Stimulated activated CD4-positive, alpha-beta T cell treated with anti-CD3 and anti-CD28 coated beads, TNF-alpha, amount 100 ng/mL, for 4 hours (primary cell): ENCODE measurements at regions not wholly inside any gene's neighbourhood (a gene's known extent, or its start where the extent isn't known, plus 50 kb on each side); places are given as distances from the start of the nearest gene placed in this dataset.

Experiments used
- DNase-seq, 3 experiments: peaks; one replicate each; pipeline ENCODE4 v3.0.0-alpha.2; 2020; ENCODE audit warnings: low read depth in 3 of 3

DNA sequence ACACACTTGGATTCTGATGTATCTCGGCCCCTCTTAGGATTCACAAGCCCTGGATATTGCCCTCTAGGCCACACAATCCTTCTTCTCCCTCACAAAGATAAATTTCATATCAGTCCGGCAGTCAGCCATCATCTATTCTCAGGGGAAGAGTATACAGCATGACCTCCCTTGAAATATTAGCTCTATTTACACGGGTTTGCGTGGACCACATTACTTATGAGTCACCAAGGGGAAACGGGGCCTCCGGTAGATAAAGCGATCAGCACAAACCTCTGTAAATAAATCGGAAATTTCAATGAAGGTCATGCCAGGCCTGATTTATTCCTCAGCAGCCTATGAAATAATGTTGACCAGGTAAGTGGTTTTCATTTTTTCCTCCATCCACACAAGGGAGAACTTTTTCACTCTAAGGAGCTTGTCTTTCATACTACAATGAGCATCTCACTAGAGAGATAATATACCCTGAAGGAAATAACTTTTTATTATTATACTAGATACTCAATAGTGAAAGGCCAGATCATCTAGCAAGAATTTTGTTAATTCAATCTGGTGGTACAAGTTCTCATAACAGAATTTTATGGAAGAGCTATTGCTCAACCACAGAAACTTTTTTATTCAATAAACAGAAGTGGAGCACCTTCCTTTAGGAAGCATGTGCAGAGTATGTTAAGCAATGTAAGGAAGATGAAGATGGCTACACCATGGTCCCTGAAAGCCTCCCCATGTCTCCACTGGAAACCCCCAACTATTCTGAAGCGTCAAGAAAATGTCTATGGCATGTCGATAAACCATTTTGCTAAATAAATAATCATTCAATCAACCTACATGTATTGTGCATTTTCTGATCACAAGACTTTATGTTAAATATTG, 125.2 kb upstream of the PIK3C3 start:
- DNase-seq = no peak

DNA sequence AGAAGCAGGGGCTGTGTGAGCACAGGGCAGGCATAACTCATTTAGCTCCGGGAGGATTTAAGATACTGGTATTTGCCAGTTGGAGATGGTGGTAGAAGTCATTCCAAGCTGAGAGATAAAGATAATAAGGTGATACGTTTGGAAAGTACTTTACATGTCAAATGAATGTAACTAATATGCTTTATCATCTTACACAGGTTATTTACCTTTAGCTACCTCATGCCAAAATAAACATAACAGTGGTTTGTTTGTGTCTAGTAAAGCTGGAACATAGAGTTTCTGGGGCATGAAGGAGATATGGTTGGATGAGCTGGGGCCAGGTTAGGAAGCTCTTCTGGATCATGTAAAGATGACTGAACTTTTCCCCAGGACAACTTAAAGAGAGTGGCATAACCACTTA, 126.9 kb upstream of the PIK3C3 start:
- no peak for DNase-seq

DNA sequence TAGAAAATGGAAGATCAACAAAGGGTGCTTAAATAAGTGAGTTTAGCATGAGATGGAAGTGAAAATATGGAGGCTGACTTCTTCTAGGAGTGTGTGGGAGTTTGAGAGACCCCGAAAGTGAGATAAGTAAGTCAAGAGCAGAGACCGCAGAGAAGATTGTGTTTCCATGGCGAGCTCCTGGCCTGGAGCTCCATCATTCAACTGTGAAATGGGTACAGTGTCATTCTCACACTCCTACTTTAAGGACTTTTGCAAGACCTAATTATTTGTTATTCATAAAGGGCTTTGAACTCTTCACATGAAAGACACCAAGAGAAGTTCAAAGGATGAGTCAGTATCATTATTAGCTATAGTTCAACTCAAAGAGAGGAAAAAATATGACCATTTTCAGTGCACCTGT, 134.2 kb upstream of the PIK3C3 start:
- DNase-seq = no peak

DNA sequence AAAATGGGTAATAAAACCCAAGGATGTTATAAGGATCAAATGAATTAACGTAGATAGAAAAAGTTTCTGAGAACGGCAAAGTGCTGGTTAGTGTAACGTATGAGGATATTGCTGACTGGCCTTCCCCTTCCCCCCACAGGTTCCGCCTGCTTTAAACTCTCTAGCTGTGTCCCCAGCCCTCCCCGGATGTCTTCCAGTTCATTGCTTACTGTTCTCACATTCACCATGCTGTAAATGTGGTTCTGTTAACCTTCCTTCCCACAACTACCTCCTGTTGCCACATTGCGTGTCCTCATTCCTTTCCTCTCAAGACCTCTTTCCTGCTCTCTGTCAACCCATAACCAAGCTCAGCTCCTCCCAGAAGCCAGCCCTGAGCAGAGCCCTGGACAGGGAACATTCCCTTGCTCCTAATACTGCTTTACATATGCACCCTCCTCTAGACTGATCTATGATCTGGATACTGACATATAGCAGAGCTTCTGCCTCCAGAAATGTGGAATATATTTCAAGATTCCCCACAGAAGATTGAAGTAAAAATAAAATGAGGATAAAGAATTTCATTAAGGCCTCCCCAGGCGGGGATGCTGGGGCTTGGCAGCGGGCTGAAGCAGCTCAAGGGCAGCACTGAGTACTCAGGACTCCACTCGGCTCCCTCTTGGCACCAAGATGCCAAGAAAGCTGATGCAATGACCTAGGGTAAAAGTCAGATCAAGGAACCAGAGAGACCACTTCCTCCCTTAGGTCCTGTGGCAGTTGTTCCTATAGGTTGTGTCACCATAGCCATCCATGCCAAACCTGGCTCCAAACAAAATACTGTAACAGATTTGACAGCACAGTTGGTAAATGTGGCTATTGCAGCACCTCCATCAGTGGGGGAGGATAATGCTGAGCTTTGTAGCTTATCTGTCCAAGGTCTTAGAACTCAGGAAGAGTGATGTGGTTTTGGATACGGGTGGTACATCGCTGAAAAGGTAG, 136.4 kb upstream of the PIK3C3 start:
- no peak for DNase-seq

DNA sequence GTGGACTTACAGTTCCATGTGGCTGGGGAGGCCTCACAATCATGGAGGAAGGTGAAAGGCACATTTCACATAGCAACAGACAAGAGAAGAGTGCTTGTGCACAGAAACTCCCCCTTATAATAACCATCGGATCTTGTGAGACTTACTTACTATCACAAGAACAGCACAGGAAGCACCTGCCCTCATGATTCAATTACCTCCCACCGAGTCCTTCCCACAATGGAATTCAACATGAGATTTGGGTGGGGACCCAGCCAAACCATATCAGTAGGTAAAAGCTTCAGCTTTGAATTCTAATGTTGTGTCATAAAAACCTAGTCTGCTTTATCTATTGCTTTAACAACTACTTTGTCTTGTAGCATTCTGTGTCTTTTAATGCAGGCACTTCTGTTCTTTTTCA, 140.4 kb upstream of the PIK3C3 start:
- DNase-seq = no peak

DNA sequence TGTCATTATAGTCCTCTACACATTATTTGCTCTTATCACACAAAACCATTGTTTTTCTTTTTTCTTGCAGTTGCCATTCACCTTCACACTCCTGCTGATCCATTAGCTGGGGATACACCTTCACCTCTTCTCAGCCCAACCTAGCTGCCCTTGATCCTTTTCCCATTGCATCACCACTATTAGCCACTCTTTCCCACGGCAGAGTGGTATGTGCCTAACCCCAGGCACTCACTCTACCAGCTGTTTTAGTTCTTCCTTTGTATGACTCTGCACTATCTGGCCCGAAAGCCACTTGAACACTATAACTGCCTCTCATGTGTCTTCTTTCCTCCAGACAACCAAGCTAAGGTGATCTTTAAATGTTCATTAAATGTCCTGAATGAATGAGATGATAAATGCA, 145.4 kb upstream of the PIK3C3 start:
- DNase-seq = no peak

DNA sequence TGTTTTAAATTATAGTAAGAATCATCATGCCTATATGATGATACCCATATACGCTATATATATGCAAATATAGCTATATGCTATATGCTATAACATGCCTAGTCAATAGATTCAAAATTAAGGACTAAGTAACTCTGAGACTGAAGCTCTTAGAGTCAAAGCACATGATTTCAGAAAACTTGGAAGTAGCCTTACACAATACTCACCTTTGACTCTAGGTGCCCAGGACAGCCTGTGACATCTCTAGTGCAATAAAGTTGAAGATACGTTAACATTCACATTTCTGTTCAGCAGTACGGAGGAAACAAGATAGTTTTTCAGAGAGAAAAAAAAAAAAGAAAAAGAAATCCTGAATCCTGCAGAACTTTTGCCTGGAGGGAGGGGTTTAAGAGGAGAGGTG, 149.7 kb upstream of the PIK3C3 start:
- DNase-seq = no peak

DNA sequence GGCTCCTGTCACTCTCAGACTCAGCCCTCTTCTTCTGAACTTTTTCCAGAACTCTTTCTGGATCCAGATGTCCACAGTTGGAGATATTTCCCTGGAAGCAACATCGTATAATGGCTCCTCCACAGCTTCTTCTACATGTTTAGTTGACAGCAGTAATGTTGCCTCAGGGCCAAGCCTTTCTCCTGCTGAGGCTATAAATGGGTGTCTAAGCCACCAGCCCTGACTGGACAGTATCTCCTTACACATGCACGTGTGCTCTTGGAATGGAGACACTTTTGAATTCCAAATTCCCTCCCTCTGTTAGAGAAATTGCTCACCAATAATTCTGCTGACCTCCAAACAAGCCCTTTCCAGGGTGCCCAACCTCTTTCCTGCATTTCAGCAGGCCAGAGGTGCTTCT, 156.2 kb upstream of the PIK3C3 start:
- no peak for DNase-seq

DNA sequence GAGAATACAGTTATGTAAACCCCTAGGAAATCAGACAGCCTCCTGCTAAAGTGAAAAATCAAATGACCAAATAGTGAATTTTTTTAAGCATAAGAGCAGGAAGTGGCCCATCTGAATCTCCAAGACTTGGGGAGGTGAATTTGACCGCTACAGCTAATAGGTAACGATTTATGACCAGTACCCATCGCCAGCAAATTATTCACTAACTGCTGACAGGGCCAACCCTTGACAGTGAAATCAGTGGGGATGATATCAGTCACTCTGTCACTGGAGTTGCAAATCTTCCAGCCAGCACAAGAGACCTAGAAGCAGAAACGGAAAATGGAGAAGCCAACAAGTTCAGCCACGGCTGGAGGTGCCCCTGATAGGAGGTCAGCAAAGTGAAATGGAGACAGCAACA, 164.3 kb upstream of the PIK3C3 start:
- DNase-seq = no peak

DNA sequence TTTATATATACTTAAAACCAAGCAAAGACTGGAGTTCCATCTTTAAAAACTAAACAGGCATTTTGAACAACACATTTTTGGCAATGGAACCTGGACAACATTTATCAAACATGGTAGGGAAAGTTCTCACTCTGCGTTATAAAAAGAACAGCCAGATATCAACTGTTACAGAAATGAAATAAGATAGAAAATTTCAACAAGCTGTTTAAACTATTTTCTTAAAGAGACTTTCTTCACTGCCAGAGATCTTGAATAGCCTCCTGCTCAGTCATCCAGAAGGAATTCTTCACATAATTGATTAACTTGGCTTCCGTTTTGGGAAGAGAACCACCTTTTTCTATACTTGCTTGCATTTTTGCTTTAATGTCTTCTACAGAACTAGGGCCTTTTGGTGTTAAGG, 166.0 kb upstream of the PIK3C3 start:
- DNase-seq = no peak

DNA sequence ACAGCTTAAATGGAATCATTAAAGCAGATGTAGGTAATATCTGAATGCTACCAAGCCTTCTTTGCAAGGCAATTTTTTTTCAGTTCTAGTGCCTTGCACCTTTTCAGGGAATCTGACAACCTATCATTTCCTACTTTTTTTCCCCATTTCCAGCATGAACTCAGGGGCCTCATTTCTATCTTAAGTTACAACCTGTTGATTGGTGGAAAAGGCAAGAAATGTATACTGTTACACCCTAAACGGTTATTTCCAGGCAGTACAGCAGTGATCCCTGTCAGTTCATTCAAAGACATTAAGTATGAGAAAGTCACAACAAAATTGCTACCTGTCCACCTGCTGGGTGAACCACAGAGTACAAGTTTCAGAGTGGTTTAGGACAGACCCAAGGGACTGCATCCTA, 171.2 kb upstream of the PIK3C3 start:
- DNase-seq = no peak

DNA sequence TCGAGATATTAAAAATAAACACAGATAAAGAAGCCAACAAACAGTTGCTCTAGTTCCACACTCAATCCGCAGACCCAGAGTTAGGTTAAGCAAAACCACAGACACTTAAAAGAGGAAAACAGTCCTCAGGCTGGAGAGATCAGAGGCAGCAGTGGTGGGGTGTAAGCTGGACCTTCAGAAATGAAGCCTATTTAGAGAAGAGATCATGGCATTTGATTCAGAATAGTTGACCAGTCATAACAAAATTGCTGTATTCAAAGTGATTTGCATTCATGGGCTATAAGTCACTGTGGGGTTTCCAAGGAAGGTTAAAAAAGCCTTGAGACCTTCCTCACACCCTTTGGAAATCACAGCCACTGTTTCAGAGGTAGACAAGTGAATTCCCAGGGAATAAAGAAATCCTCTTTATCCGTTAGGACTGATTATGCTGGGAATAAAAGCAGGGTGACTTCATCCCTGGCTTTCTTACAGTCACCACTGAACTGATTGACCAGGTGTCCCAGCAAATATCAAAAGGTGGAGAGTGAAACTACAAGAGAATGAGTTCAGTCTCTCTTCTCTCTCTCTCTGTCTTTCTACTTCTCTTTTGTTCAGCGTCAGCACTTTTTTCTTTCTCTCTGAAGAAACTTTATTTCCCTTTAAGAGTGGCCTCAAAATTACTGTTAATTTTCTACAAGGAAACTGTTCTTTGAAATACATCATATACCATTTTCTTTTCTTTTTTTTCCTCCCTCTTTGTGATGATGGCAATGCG, 171.8 kb upstream of the PIK3C3 start:
- no peak for DNase-seq

DNA sequence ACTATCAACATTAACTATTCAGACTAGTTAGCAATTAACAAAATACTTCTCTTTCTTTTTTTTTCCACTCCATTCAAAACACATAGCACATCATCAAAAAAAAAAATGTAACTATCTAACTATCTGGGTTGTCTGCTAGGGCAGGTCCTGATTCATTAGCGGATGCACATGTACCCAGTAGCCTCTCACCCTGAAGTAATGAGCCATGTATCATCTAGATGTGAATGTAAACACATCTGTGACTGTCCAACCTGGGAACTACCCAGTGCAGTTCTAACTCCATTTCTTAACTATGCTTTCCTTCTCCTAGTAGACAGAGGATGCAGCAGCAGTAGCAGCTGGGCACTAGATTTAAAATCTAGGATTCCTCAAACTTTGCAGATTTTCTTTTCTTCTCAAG, 183.1 kb upstream of the PIK3C3 start:
- DNase-seq = no peak

DNA sequence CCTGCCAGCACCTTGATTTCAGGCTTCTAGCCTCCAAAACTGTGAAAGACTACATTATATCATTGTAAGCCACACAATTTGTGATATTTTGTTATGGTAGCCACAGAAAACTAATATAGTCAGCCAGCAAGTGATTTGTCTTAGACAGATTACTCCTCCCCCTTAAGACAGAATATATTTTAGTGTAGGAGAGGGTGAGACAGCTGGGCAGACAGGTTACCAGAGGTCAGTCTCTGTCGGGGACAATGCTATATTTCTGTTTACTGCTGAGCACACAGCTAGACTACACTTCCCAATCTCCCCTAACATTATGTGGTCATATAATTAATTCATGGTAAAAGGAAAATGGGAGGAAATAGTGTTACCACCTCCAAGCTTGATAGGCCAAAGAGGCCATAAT, 185.8 kb upstream of the PIK3C3 start:
- DNase-seq = no peak

DNA sequence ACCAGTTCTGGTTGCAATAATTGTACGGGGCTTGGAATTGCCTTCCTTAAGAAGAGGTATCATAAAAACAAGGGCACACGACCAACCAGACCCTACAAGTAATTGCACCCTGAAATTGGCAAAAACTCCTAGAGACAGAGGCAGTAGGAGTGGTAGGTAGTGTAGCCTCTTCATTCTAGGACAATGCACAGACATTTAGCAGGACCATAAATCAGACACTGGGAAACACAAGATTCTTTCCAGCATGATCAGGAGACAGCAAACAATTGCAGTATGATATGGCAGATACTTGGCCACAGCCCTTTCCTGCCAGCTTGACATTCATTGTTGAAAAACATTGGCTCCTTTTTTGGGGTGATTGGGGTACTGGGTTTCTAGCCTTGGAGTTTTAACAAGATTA, 186.6 kb upstream of the PIK3C3 start:
- no peak for DNase-seq

DNA sequence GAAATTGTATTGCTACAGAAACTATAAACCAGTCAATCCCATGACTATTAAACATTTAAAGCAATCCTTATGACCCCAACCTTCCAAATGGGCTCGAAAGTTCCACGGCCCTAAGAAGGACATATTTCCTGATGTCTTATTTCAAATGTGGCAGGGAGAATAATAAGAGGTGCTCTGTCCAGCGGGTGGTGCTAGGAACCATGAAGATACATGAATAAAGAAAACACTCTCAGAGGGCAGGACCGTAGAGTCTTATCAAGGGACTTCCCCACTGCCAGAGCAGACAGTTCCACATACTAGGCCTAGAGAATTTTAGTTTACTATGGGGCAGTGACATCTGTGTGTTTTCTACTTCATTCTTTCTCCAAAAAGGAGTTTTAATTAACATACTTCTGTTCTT, 187.1 kb upstream of the PIK3C3 start:
- no peak for DNase-seq

DNA sequence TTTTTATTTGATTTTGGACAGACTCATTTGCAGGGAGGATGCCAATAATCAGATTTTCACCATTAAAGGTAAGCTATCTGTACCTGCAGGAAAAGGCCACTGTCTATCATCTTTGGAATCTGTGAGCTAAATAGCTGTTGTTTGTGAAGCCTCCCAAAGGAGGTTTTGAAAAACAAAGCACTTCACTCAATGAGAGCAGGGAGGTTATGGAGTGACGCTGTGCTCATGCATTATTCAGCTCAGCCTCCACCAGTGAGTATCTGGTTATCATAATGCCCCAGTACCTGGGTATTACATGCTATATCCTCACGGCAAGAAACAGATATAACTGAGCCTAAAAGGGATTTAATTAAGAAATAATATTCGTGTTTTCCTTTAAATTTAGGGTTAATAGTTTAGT, 189.6 kb upstream of the PIK3C3 start:
- no peak for DNase-seq

DNA sequence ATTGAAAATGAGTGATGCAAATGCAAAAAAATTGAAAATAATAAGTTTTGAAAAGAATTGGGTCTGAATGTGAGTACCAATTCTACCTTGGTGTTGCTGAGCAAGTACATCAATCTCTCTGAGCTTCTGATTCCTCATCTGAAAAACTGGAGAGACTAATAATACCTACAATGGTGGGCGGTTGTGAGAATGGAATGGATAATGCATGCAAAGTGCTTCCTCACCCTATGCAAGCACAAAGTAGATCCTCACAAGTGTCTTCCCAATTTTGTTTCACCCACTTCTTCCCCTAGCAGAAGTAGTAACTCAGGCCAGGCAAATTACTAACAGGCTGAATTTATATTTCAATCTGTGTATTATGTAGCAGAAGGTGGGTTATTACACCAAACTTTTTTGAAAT, 191.7 kb upstream of the PIK3C3 start:
- no peak for DNase-seq

DNA sequence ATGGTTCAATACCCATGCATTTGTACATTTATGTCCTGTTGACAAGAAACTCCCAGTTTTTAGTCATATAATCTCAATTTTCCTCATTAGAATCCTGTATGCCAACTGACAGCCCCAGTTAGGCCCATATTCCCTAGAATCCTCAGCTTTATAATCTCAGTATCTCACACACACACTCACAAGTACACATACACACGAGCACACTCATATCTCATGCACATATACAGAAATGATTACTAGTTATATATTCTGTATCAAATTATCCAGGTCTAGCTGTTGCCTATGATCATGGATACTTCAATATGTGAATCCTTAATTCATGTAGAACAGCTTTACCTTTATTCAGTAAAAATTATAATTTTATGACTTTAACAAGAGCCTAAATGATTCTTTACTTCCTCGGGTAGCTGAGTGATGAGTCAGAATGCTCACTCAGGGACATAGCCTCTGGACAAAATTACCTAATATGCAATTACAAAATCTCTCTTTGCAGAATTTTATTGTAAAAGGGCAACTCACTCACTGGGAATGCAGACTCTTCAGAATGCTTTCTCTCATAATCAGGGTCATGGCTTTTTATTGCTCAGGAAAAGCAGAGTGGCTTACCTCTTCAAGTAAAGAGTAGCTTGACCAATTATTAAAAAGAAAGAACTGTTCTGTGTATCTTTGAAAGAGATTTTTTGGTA, 193.6 kb upstream of the PIK3C3 start:
- DNase-seq = no peak

DNA sequence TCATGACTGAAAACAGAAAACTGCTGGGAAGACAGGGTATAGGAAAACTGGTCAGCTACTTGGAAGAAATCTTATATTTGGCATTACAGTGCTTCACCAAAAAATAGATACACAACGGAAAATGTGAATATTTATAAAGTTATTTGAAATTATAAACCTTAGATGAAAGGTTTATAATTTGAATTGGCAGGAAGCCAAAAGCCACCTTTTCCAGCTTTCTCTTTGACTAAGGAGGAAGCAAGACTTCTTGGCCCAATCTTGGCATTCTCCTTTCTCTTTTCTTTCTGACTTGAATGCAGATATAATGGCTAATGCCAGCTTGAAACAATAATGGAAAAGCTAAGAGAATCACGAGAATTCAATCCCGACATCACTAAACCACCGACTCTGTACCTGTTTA, 196.5 kb upstream of the PIK3C3 start:
- no peak for DNase-seq

DNA sequence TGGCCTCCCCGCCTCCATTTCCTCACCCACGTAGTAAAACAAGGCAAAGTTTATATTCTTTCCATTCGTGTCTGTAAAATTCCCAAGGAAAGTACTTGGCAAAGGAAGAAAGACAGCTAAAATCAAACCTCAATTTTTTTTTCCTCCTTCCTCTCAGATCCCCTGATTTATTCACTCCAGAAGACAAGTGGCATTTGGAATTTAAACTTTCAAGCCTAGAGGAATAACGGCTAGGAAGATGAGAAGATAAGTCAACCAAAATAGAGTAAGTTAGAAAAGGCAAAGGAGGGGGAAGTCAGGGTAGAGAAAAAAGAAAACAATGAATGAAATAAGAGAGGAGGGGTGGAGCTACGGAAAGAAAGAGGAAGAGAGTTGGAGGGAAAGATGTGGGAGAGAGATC, 198.9 kb upstream of the PIK3C3 start:
- DNase-seq = no peak

DNA sequence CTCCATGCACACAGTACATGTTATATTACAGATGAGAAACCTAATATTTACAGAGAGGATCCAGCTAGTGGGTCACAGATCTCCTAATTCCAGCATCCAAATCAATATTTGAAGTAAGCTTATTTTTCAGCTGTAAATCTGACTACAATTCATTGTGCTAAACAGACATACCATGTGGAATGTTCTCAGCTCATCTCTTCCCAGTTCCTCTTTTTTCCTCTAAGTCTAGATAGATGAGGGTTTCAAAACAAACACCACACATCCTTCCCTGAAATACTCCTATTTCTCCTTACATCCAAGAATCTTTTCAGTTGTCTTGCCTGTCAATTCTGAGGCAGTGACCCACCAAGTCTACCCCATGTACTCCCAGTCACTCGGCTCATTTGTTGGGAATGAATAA, 200.7 kb upstream of the PIK3C3 start:
- DNase-seq = no peak
